ENCODE measurements at regions not wholly inside any gene's neighbourhood (a gene's known extent, or its start where the extent isn't known, plus 50 kb on each side); places are given as distances from the start of the nearest gene placed in this dataset.
"Not testable (repeated sequence)": the region's sequence is repeated elsewhere in the genome, so short reads cannot be mapped to it uniquely, and the experiment has no call there.

- DNase-seq, result no peak
- H3K27ac ChIP-seq (replicated peaks), result no peak overlapping the region
- no peak overlapping the region for H3K4me3 ChIP-seq
- peaks cover 15% of the 10 kb centered on the region for H3K27me3 ChIP-seq (ENCODE audit: low read depth)
- no peaks in the 10 kb centered on the region for H3K9me3 ChIP-seq (replicated peaks)
- TF ChIP-seq CTCF (IDR thresholded peaks at IDR 0.05; ENCODE audit: borderline replicate concordance), result no peak
- H3K36me3 ChIP-seq, result no peaks in the 10 kb centered on the region
- intact Hi-C loops (cut with micrococcal nuclease), result no loop called here
- H3K4me1 ChIP-seq, result no peaks in the 10 kb centered on the region
These were observed 357.9 kb downstream of the HS3ST1 start for GRCh38 chr4:11070813-11071212.

DNA sequence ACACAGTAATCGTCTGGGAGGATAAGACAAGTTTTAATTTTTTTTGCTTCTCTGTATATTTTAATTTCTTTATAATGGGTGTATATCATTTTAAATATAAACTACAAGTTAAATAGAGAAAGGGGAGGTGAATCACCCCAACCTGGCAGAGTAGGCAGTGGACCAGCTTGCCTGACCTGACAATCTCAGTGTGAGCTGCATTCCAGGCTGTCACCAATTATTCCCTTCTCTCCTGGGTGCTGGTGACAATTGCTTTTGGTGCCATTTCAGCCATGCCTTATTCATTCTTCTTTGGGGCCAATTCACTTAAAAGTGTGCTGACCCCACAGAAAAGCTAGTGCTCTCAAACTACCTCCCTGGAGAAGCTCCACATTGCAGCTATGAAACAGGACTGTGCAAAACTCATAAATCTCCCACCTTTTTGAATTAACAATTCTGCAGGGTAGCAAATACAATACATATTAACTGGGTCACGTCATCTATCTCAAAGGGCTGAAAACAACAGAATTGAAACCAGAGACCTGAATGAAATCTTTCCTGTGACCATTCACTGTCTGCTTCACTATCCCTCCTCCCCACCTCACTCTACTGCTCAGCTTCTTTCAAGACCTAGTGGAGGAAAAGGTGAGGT lies 359.0 kb downstream of the HS3ST1 start:
- Histone ChIP-seq H3K9me3 (replicated peaks) (no peaks in the 10 kb centered on the region), H3K36me3 (no peaks in the 10 kb centered on the region), H3K27ac (replicated peaks) (no peak overlapping the region), H3K4me1 (no peaks in the 10 kb centered on the region), H3K27me3 (ENCODE audit: low read depth) (peaks cover 15% of the 10 kb centered on the region), H3K4me3 (no peak overlapping the region)
- intact Hi-C loops (cut with micrococcal nuclease), result no loop called here
- no peak for TF ChIP-seq CTCF (IDR thresholded peaks at IDR 0.05; ENCODE audit: borderline replicate concordance)
- DNase-seq, result no peak

GRCh38 chr4:11069083-11069482 lies 359.6 kb downstream of the HS3ST1 start:
- intact Hi-C loops (cut with micrococcal nuclease), result no loop called here
- peaks cover 15% of the 10 kb centered on the region for H3K27me3 ChIP-seq (ENCODE audit: low read depth)
- no peaks in the 10 kb centered on the region for H3K9me3 ChIP-seq (replicated peaks)
- no peaks in the 10 kb centered on the region for H3K36me3 ChIP-seq
- no peak for DNase-seq
- H3K4me3 ChIP-seq, result no peak overlapping the region
- TF ChIP-seq CTCF (IDR thresholded peaks at IDR 0.05; ENCODE audit: borderline replicate concordance), result no peak
- H3K27ac ChIP-seq (replicated peaks), result no peak overlapping the region
- no peaks in the 10 kb centered on the region for H3K4me1 ChIP-seq

GRCh38 chr4:11066584-11066983 lies 362.1 kb downstream of the HS3ST1 start:
- H3K4me3 ChIP-seq; H3K27ac ChIP-seq (replicated peaks); H3K4me1 ChIP-seq; DNase-seq; H3K9me3 ChIP-seq (replicated peaks); intact Hi-C loops (cut with micrococcal nuclease); H3K36me3 ChIP-seq: not testable (repeated sequence)
- peaks cover 15% of the 10 kb centered on the region for H3K27me3 ChIP-seq (ENCODE audit: low read depth)

GRCh38 chr4:11060637-11061036 lies 368.1 kb downstream of the HS3ST1 start:
- H3K4me3 ChIP-seq; H3K36me3 ChIP-seq; H3K27ac ChIP-seq (replicated peaks); H3K27me3 ChIP-seq (ENCODE audit: low read depth); DNase-seq; intact Hi-C loops (cut with micrococcal nuclease); H3K9me3 ChIP-seq (replicated peaks); H3K4me1 ChIP-seq: not testable (repeated sequence)

DNA sequence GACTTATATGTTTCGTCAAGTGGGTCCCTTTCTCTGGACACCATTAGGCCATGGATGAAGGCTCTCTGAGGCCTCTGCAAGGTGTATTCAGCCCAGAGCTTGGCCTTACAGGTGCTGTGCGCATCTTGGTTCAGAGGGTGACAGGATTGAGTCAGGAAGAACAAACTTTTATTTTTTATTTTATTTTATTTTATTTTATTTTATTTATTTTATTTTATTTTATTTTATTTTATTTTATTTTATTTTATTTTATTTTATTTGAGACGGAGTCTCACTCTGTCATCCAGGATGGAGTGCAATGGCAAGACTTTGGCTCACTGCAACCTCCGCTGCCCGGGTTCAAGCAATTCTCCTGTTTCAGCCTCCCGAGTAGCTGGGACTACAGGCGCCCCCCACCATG lies 370.4 kb upstream of the CLNK start:
- H3K4me3 ChIP-seq; H3K27me3 ChIP-seq (ENCODE audit: low read depth); H3K36me3 ChIP-seq; H3K27ac ChIP-seq (replicated peaks); H3K9me3 ChIP-seq (replicated peaks); DNase-seq; H3K4me1 ChIP-seq; intact Hi-C loops (cut with micrococcal nuclease): not testable (repeated sequence)

DNA sequence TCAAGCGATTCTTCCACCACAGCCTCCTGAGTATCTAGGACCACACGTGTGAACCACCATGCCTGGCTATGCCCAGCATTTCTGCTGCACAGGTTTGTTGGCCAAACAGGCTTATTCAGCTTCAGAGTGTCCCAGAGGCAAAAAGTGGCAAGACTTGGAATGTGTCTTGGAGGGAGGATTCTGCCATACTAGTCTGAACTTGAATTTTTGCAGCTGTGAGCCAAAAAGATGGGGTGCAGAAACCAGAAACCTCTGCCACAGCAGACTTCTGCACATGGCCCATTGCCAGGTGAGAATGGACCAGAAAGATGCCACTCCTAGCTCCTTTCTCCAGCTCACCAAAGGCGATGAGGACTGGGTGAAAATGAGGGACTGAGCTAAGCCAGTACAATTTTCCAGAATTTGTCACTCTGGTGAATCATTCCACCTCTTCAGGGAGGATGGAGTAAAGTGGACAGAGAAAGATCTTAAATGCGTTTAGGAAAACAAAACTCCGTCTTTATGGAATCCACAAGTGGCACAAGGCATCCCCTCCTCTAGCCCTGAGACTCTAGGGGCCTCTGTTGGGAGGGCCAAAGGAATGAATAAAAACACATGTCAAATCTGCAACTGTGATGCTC lies 369.1 kb upstream of the CLNK start:
- no peak for TF ChIP-seq CTCF (IDR thresholded peaks at IDR 0.05; ENCODE audit: borderline replicate concordance)
- Histone ChIP-seq H3K4me3 (no peak overlapping the region), H3K27me3 (ENCODE audit: low read depth) (peaks cover 7% of the 10 kb centered on the region), H3K9me3 (replicated peaks) (no peaks in the 10 kb centered on the region), H3K36me3 (no peaks in the 10 kb centered on the region), H3K27ac (replicated peaks) (no peak overlapping the region), H3K4me1 (no peaks in the 10 kb centered on the region)
- no peak for DNase-seq
- intact Hi-C loops (cut with micrococcal nuclease), result no loop called here
